ENCODE measurements at regions not wholly inside any gene's neighbourhood (a gene's known extent, or its start where the extent isn't known, plus 50 kb on each side); places are given as distances from the start of the nearest gene placed in this dataset.
"Not testable (repeated sequence)": the region's sequence is repeated elsewhere in the genome, so short reads cannot be mapped to it uniquely, and the experiment has no call there.

DNA sequence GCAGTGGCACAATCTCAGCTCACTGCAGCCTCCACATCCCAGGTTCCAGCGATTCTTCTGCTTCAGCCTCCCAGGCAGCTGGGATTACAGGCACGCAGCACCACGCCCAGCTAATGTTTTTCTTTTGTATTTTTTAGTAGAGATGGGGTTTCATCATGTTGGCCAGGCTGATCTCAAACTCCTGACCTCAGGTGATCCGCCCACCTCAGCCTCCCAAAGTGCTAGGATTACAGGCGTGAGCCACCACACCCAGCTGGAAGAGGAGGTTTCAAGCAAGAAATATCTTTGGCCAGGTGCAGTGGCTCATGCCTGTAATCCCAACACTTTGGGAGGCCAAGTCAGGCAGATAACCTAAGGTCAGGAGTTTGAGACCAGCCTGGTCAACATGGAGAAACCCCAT lies 59.4 kb upstream of the XIST start:
- TF ChIP-seq POLR2AphosphoS5 (IDR thresholded peaks at IDR 0.05; ENCODE audit: borderline replicate concordance, low read depth, low read length); EZH2 (IDR thresholded peaks at IDR 0.05); FOXP2 (optimal IDR thresholded peaks at IDR 0.05; ENCODE audit: control extremely low read depth, extremely low read length, insufficient read depth): not testable (repeated sequence)

Measured in SK-N-MC (cell line).